ENCODE measurements at regions not wholly inside any gene's neighbourhood (a gene's known extent, or its start where the extent isn't known, plus 50 kb on each side); places are given as distances from the start of the nearest gene placed in this dataset.

DNA sequence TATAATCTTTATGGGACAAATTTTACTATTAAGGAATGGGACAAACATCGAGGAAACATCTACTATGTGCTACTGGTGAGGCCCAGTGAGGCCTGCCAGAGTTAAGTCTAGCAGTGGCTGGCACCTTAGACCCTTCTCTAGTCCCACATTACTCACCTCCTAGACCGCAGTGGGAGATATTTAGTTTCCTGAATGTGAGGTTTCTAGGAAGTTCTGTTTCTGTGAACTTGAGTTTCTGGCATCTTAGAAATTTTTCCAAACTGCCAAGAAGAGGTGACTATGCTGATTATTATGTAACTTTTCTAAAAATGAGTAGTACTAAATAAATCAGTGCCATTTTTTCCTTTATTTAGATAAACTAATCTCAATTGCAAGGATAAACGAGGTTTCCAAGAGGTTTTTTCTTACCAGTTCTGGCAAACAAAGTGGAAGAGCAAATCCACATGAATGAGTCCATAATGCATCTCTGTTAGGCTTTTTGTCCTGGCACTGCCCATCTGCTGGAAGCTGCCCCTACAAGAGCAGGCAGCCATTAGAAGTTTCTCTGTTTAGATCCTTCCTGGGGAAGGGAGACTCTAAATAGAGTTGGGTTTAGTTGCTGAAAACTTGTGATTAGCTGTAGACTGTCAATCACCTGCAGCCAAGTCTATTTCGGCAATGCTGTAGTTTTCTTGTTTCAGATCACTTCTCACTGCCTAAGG lies 348.7 kb downstream of the MAN2A1 start:
- no peaks in the 10 kb centered on the region for H3K9me3 ChIP-seq (ENCODE audit: control insufficient read depth, insufficient read depth, low read depth, low read length)
- no peak for ATAC-seq
- no peaks in the 10 kb centered on the region for H3K36me3 ChIP-seq (ENCODE audit: control insufficient read depth, insufficient read depth, low read length)
- no peak overlapping the region for H3K4me3 ChIP-seq (ENCODE audit: low read depth in 2 of 2, low read length in 2 of 2)
- no TSS peak for BruUV-seq (replicated peaks)
- intact Hi-C loops (cut with micrococcal nuclease; ENCODE audit: unreplicated experiment) (no loop called here), in situ Hi-C loops (cut with HindIII; ENCODE audit: low pct_unique_long_range_greater_than_20kb, low sequenced_read_pairs) (no loop called here)
- ChIA-PET POLR2A (no interaction called here), CTCF (no interaction called here)
- TF ChIP-seq, protein P1, sequence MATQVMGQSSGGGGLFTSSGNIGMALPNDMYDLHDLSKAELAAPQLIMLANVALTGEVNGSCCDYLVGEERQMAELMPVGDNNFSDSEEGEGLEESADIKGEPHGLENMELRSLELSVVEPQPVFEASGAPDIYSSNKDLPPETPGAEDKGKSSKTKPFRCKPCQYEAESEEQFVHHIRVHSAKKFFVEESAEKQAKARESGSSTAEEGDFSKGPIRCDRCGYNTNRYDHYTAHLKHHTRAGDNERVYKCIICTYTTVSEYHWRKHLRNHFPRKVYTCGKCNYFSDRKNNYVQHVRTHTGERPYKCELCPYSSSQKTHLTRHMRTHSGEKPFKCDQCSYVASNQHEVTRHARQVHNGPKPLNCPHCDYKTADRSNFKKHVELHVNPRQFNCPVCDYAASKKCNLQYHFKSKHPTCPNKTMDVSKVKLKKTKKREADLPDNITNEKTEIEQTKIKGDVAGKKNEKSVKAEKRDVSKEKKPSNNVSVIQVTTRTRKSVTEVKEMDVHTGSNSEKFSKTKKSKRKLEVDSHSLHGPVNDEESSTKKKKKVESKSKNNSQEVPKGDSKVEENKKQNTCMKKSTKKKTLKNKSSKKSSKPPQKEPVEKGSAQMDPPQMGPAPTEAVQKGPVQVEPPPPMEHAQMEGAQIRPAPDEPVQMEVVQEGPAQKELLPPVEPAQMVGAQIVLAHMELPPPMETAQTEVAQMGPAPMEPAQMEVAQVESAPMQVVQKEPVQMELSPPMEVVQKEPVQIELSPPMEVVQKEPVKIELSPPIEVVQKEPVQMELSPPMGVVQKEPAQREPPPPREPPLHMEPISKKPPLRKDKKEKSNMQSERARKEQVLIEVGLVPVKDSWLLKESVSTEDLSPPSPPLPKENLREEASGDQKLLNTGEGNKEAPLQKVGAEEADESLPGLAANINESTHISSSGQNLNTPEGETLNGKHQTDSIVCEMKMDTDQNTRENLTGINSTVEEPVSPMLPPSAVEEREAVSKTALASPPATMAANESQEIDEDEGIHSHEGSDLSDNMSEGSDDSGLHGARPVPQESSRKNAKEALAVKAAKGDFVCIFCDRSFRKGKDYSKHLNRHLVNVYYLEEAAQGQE (IDR thresholded peaks at IDR 0.05; ENCODE audit: insufficient read depth in 1 of 2, low read depth in 2 of 2, low read length in 1 of 2), result no peak
- no peak for TF ChIP-seq POLR2AphosphoS5 (IDR thresholded peaks at IDR 0.05; ENCODE audit: low read depth, low read length)
- no peak for TF ChIP-seq SIN3A (IDR thresholded peaks at IDR 0.05; ENCODE audit: borderline replicate concordance, insufficient read depth, low read depth, low read length)
- TF ChIP-seq, protein P2, sequence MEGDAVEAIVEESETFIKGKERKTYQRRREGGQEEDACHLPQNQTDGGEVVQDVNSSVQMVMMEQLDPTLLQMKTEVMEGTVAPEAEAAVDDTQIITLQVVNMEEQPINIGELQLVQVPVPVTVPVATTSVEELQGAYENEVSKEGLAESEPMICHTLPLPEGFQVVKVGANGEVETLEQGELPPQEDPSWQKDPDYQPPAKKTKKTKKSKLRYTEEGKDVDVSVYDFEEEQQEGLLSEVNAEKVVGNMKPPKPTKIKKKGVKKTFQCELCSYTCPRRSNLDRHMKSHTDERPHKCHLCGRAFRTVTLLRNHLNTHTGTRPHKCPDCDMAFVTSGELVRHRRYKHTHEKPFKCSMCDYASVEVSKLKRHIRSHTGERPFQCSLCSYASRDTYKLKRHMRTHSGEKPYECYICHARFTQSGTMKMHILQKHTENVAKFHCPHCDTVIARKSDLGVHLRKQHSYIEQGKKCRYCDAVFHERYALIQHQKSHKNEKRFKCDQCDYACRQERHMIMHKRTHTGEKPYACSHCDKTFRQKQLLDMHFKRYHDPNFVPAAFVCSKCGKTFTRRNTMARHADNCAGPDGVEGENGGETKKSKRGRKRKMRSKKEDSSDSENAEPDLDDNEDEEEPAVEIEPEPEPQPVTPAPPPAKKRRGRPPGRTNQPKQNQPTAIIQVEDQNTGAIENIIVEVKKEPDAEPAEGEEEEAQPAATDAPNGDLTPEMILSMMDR (IDR thresholded peaks at IDR 0.05), result no peak
- no peak for TF ChIP-seq TCF7L2 (IDR thresholded peaks at IDR 0.05; ENCODE audit: low read depth, low read length)
- H3K27me3 ChIP-seq (ENCODE audit: control insufficient read depth, insufficient read depth, low read length), result no peaks in the 10 kb centered on the region
- no peaks in the 10 kb centered on the region for H3K4me1 ChIP-seq (ENCODE audit: control insufficient read depth, insufficient read depth, low read length)
- H3K27ac ChIP-seq (ENCODE audit: low read length), result no peak overlapping the region
- DNase-seq (ENCODE audit: low read depth, low spot score), result no peak

DNA sequence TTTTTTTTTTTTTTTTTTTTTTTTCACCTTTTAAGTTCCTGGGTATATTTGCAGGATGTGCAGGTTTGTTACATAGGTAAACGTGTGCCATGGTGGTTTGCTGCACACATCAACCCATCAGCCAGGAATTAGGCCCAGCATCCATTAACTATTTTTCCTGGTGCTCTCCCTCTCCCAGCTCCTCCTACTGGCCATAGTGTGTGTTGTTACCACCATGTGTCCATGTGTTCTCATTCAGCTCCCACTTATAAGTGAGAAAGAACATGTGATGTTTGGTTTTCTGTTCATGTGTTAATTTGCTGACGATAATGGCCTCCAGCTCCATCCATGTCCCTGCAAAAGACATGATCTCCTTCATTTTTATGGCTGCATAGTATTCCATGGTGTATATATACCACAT lies 350.5 kb downstream of the MAN2A1 start:
- H3K9me3 ChIP-seq (ENCODE audit: control insufficient read depth, insufficient read depth, low read depth, low read length), result no peaks in the 10 kb centered on the region
- no peaks in the 10 kb centered on the region for H3K4me1 ChIP-seq (ENCODE audit: control insufficient read depth, insufficient read depth, low read length)
- in situ Hi-C loops (cut with HindIII; ENCODE audit: low pct_unique_long_range_greater_than_20kb, low sequenced_read_pairs), result no loop called here
- BruUV-seq (replicated peaks), result no TSS peak
- CTCF ChIA-PET, result no interaction called here
- no peak for ATAC-seq
- no peaks in the 10 kb centered on the region for H3K36me3 ChIP-seq (ENCODE audit: control insufficient read depth, insufficient read depth, low read length)
- no peak overlapping the region for H3K27ac ChIP-seq (ENCODE audit: low read length)
- no peak for TF ChIP-seq POLR2AphosphoS5 (IDR thresholded peaks at IDR 0.05; ENCODE audit: low read depth, low read length)
- TF ChIP-seq SIN3A (IDR thresholded peaks at IDR 0.05; ENCODE audit: borderline replicate concordance, insufficient read depth, low read depth, low read length), result no peak
- TF ChIP-seq, protein P1 (IDR thresholded peaks at IDR 0.05; ENCODE audit: insufficient read depth in 1 of 2, low read depth in 2 of 2, low read length in 1 of 2), result no peak
- TF ChIP-seq, protein P2 (IDR thresholded peaks at IDR 0.05), result no peak
- TF ChIP-seq TCF7L2 (IDR thresholded peaks at IDR 0.05; ENCODE audit: low read depth, low read length), result no peak
- POLR2A ChIA-PET, result no interaction called here
- no peak overlapping the region for H3K4me3 ChIP-seq (ENCODE audit: low read depth in 2 of 2, low read length in 2 of 2)
- intact Hi-C loops (cut with micrococcal nuclease; ENCODE audit: unreplicated experiment), result no loop called here
- no peak for DNase-seq (ENCODE audit: low read depth, low spot score)
- no peaks in the 10 kb centered on the region for H3K27me3 ChIP-seq (ENCODE audit: control insufficient read depth, insufficient read depth, low read length)

Data from Panc1 (cell line).